Right lung (tissue), 2 donors: ENCODE measurements at regions not wholly inside any gene's neighbourhood (a gene's known extent, or its start where the extent isn't known, plus 50 kb on each side); places are given as distances from the start of the nearest gene placed in this dataset.

Experiments used
- DNase-seq, 2 donors: peaks; one replicate each; pipeline ENCODE4 v3.0.0-alpha.2; 2013

GRCh38 chr9:80378669-80379293, 807.0 kb downstream of the TLE4 start:
- DNase-seq = no peak

DNA sequence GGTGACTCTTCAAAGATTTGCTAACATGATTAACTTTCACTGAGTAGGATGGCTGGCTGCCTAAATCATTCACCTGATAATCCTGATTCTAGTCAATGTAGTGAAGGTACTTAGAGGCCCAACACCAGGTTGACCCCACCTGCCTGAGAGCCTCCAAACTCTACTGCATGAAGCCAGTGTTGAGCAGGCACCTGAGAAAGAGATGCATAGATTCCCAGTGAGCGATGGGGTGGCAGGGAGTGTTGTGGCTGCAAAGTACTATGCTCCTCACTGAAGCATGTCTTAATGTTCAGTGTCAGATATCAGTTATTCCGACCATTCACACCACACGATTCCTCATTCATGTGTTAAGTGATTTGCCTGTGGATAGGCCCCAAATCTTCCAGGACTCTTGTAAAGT, 804.4 kb downstream of the TLE4 start:
- DNase-seq = no peak

GRCh38 chr9:80375477-80375876, 803.7 kb downstream of the TLE4 start:
- DNase-seq = no peak

GRCh38 chr9:80369641-80370040, 797.9 kb downstream of the TLE4 start:
- no peak for DNase-seq

DNA sequence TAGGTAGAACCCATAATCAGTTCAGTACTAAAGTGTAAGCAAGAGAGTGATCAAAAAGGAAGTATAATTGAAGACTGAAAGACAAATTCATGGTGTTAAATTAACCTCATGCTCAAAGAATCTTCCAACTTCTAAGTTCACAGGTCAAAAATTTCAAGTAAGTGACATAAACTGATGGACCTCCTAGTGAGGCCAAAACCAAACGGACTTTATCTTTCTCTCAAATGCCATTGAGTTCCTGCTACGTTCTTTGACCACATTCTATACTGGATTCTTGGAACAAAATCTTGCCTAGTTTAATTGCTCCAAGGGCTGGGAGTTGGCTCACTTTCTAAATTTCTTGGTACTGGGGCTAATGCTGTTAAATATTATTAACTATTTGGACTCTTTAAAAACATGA, 794.9 kb downstream of the TLE4 start:
- DNase-seq = no peak

- no peak for DNase-seq
Observed at GRCh38 chr9:80359941-80360881, 788.4 kb downstream of the TLE4 start.

- DNase-seq = no peak
Observed at GRCh38 chr9:80359291-80359690, 787.5 kb downstream of the TLE4 start.

DNA sequence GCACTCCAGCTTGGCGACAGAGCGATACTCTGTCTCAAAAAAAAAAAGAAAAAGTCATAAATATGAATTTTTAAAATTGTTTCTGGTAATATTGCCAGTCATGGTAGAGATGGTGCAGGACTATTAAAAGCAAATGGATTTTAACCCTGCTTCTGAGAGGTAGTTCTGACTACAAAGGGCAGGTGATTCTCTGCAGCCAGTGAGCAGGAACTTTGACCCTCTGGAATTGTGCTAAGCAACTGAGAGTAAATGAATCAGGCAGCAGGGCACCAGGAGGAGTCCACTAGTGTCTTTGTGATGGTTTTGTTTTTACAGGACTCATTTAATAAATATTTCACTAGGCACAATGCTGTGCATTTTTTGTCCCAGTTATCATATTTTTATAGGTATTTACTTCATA, 781.2 kb downstream of the TLE4 start:
- DNase-seq = no peak

- DNase-seq = no peak
Observed at GRCh38 chr9:80351612-80352011, 779.8 kb downstream of the TLE4 start.

- no peak for DNase-seq
Observed at GRCh38 chr9:80326105-80326504, 754.3 kb downstream of the TLE4 start.

GRCh38 chr9:80320916-80321315, 749.2 kb downstream of the TLE4 start:
- no peak for DNase-seq

DNA sequence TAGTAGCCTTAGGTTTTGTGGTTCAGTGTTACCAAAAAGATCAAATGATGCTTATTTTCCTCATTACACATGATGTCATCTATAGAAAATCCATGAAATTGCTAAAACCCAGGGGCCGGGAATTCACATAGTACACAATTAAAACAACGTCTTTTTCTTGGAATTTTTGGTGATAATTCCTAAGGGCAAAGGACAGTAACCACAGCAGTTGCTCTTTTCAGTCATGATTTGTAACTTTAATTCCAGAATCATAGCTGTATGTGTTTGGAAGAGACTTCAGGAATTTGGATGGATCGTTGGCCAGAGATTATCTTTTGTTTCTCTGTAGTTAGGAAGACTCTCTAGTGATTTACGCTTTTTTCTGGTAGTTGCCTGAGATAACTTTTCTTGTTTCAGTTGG, 748.7 kb downstream of the TLE4 start:
- no peak for DNase-seq

- no peak for DNase-seq
Observed at GRCh38 chr9:80305136-80305535, 733.4 kb downstream of the TLE4 start.

- no peak for DNase-seq
Observed at GRCh38 chr9:80294955-80295354, 723.2 kb downstream of the TLE4 start.

DNA sequence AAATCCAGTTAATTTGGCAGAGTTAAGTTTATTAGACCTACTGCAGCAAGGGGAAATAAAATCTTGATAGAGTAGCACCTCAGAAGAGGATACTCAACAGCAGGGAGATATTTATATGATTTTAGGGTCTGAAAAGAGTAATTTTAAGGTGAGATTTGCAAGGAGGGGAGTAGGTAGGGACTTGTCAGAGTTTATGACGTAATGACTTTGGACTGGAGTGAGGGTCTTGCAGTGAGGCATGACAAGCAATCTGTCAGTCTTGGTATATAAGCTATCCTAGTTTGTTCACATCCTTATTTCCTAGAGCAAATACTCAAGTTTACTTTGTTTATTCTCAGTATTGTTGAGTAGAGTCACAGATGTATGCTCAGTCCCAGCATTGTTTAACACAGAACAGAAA, 722.6 kb downstream of the TLE4 start:
- no peak for DNase-seq

GRCh38 chr9:80292231-80292630, 720.5 kb downstream of the TLE4 start:
- no peak for DNase-seq

DNA sequence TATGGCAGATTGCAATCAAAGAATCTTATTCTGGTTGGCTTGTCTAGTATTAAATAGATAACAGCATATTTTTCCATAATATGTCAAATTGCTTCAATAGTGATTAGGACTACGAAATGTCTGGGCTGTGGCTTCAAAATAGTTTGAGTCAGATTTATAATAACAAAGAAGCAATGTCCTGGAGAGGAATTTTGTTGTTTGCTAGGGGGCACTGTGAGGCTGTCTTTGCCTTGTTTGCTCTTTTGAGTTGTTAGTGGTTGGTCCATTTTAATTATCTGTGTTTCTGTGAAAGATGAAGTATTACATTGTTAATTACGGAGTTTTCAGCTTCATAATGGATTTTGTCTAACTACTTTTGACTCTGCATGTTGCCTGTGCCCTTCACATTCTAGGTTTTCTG, 713.6 kb downstream of the TLE4 start:
- peak in 1 of 2 donors; percentile 2 for DNase-seq

- no peak for DNase-seq
Observed at GRCh38 chr9:80282766-80283165, 711.0 kb downstream of the TLE4 start.

GRCh38 chr9:80259079-80259478, 687.3 kb downstream of the TLE4 start:
- no peak for DNase-seq

GRCh38 chr9:80251778-80252177, 680.0 kb downstream of the TLE4 start:
- DNase-seq = no peak

DNA sequence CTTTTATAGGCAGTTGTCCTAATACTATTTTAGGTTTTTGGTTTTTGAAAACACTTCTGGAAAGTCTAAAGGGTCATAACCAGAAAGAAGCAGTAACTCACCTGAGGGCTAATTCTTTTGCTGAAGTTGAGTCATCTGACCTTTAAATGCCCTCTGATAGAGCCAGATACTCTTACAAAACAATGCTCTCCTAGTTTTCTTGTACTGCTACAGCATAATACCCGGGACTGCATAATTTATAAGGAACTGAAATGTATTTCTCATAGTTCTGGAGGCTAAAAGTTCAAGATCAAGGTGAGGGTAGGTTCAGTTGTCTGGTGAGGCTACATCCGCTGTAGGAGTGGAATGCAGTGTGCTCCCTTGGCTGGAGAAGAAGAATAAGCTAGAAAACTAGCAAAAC, 670.3 kb downstream of the TLE4 start:
- DNase-seq = no peak

- no peak for DNase-seq
Observed at GRCh38 chr9:80235752-80236151, 664.0 kb downstream of the TLE4 start.

- no peak for DNase-seq
Observed at GRCh38 chr9:80233906-80234305, 662.1 kb downstream of the TLE4 start.
